GM18508 (cell line): ENCODE measurements at regions not wholly inside any gene's neighbourhood (a gene's known extent, or its start where the extent isn't known, plus 50 kb on each side); places are given as distances from the start of the nearest gene placed in this dataset.
"Not testable (repeated sequence)": the region's sequence is repeated elsewhere in the genome, so short reads cannot be mapped to it uniquely, and the experiment has no call there.

Experiments
- ATAC-seq: cut with Tn5 transposase; IDR thresholded peaks from one replicate; pipeline ENCODE4 v1.9.1; 2021; ENCODE audit warnings: moderate number of reproducible peaks; ENCODE audit not compliant: insufficient read depth, unreplicated experiment

- ATAC-seq = no peak
Measured at GRCh38 chr2:34808426-34808825, 1209.3 kb upstream of the FAM98A start.

- no peak for ATAC-seq
Measured at GRCh38 chr2:34806891-34807290, 1207.8 kb upstream of the FAM98A start.

DNA sequence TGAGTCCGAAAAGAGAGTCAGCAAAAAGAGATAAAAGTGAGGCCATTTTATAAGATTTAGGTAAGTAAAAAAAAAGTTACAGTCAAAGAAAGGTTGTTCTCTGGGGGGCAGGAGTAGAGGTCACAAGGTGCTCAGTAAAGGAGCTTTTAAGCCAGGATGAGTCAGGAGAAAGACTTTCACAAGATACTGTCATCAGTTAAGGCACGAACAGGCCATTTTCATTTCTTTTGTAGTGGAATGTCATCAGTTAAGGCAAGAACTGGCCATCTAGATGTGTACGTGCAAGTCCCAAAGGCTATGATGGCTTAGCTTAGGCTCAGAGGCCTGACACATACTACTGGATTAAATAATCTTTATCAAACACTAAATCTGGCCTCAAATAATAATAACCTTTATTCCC, 1207.3 kb upstream of the FAM98A start:
- no peak for ATAC-seq

DNA sequence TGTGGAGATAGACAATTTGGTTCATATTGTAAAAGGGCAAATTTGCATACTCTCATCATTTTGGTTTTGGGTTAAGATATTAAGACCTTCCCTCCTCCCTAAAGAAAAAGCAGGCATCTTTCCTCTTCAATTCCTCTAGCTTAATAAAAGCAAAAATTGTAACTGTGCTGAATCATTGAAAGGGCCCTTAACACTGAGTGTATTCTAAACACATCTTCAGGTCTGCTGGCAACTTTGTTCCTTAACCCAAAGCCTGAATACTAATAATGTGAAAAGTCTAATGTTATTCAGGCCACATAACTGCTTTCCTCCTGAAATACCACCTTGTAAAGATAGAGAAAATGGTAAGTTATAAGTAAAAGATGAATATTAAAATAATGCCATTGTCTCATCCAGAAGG, 1200.5 kb upstream of the FAM98A start:
- ATAC-seq = no peak

GRCh38 chr2:34795586-34795985, 1196.5 kb upstream of the FAM98A start:
- ATAC-seq = not testable (repeated sequence)

GRCh38 chr2:34789169-34789568, 1190.1 kb upstream of the FAM98A start:
- ATAC-seq = no peak

DNA sequence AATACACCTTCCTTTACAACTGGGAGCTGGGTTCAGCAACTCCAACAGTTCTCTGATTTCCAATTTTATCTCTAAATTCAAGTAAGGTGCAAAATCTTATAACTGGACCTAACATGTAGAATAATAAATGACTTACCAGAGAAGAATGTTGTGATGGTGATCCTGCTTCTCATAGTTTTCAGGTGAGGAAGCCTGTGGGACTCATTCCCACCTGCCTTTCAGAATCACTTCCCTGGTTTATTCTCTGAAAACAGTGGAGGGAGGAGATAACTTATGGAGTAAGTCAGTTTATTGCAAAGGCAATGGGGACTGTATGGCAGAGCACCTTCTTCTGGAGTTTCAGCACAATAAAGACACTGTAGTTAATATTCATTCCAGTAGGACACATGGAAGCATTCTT, 1188.2 kb upstream of the FAM98A start:
- ATAC-seq = no peak

DNA sequence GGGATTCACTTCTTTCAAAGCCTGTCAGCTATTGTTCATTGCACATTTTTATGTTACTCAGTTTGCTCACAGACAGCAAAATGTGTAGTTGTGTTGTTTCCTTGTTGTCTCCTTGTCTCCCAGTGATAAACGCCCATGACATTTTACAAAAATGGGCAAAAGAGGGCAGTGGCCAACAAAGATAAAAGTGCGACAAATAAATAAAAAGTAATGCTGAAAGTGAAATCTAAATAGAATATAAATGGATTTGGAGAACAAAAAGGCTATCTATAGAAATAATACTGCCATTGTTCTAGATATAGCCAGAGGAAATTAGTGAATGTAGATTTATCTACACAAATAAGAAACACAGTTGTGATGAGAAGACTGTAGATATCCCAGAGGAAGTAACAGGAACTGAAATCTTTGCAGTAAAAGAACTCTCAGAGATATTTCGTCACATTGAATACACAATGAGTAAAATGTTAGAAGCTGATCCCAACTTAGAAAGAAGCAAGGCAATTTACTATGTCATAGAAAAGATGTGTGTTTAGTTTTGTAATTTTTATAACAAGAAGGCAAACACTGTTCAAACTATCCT, 1186.2 kb upstream of the FAM98A start:
- no peak for ATAC-seq

DNA sequence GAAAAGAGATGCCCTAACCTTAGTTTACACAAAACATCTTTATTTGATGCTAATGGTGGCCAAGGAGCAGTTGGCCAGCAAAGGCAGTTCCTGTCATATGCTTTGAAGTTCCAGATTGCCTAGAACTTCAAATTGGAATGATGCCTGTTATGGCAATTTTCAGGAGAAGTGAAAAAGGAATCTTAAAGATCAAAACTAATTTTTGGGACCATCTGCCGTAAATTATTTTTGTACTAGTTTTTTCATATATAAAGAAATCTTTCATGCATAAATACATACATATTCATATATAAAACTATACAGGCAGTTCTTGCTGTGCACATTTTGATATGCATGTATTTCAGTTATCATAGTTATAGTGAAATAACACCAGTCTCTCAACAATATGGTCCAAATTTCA, 1185.6 kb upstream of the FAM98A start:
- no peak for ATAC-seq

DNA sequence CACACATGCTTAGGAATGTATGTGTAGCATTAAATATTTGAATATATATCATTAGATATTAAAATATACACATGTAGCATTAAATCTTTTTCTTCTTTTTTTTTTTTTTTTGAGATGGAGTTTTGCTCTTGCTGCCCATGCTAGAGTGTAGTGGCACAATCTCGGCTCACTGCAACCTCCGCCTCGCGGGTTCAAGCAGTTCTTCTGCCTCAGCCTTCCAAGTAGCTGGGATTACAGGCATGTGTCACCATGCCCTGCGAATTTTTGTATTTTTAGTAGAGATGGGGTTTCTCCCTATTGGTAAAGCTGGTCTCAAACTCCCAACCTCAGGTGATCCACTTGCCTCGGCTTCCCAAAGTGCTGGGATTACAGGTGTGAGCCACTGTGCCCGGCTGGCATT, 1151.6 kb upstream of the FAM98A start:
- ATAC-seq = not testable (repeated sequence)

DNA sequence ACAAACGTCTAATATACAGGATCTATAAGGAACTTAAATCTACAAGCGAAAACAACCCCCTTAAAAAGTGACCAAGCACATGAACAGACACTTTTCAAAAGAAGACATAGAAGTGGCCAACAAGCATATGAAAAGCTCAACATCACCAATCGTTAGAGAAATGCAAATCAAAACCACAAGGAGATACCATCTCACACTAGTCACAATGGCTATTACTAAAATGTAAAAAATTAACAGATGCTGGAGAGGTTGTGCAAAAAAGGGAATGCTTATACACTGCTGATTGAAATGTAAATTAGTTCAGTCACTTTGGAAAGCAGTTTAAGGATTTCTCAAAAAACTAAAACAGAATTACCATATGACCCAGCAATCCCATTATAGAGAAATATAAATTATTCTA, 1148.5 kb upstream of the FAM98A start:
- ATAC-seq = no peak

- no peak for ATAC-seq
Measured at GRCh38 chr2:34738691-34739090, 1139.6 kb upstream of the FAM98A start.

GRCh38 chr2:34737146-34737545, 1138.0 kb upstream of the FAM98A start:
- no peak for ATAC-seq

- peak; percentile 63 for ATAC-seq
Measured at GRCh38 chr2:34736482-34736881, 1137.4 kb upstream of the FAM98A start.

DNA sequence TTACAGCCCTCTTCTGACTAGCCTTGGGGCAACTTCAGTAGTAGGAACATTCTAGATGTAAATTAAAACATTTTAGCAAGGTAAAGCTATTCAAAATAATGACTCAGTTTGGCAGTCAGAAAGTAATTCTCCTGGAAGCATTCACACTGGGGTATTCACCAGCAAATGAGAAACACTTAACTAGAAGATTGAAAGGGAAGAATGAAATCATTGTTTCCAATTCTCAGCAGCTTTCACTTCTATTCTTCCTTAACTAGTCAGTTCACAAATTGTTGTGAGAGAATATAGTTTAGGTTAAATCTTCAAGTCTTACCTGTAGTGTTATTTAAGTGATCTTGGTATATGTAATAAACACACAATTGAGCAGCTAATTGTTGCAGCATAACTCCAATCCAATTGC, 1135.6 kb upstream of the FAM98A start:
- no peak for ATAC-seq

GRCh38 chr2:34734042-34734441, 1134.9 kb upstream of the FAM98A start:
- no peak for ATAC-seq

- no peak for ATAC-seq
Measured at GRCh38 chr2:34731292-34731691, 1132.2 kb upstream of the FAM98A start.

DNA sequence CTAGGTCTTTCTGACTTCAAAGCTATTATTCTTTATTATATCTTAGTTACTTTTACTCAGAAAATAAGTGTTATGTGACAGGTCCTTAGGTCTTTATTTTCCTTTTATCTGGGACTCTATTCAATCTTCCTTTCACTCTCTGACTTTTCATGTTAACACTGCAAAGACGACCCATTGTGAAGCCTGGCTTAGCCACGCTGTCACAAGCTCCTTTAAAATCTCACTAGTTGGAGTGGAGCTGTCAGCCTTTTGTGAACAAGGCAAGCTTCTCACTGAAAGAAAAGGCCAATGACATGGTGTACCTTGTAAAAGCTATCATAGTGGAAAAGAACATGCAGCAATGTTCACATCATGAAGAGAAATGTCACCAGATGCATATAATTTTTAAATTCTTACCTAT, 1130.7 kb upstream of the FAM98A start:
- ATAC-seq = no peak

GRCh38 chr2:34724107-34724506, 1125.0 kb upstream of the FAM98A start:
- no peak for ATAC-seq

GRCh38 chr2:34723683-34724082, 1124.6 kb upstream of the FAM98A start:
- no peak for ATAC-seq

- no peak for ATAC-seq
Measured at GRCh38 chr2:34719206-34719605, 1120.1 kb upstream of the FAM98A start.

GRCh38 chr2:34705551-34706247, 1106.6 kb upstream of the FAM98A start:
- peak; percentile 97 for ATAC-seq
